ENCODE measurements at regions not wholly inside any gene's neighbourhood (a gene's known extent, or its start where the extent isn't known, plus 50 kb on each side); places are given as distances from the start of the nearest gene placed in this dataset.
"Not testable (repeated sequence)": the region's sequence is repeated elsewhere in the genome, so short reads cannot be mapped to it uniquely, and the experiment has no call there.

DNA sequence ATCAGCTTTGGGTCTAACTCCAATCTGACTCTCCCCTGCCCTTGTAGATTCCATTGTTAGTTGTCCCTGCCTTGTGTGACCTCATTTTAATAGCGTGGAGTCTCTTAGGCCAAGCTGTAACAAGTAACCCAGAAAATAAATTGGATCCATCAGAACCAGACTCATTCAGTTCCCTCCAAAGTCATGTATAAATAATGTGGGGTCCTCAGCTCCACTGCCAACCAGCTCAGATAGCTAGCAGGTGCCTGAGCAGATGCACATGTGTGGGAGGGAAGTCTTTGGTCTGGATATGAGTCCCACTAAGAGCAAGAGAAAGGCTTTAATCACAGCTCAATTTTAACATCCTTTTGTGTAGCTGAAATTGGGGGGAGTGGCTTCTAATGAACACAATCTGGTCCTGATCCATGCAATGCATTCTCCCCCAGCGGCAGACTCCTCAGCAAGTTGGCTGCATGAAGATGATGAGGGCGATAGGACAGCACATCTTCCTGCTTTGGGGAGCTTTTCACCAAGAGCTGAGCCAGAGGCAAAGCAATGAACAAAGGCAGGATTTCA lies 151.6 kb downstream of the ABCC12 start:
- no peak for DNase-seq (ENCODE audit: low read depth)

DNA sequence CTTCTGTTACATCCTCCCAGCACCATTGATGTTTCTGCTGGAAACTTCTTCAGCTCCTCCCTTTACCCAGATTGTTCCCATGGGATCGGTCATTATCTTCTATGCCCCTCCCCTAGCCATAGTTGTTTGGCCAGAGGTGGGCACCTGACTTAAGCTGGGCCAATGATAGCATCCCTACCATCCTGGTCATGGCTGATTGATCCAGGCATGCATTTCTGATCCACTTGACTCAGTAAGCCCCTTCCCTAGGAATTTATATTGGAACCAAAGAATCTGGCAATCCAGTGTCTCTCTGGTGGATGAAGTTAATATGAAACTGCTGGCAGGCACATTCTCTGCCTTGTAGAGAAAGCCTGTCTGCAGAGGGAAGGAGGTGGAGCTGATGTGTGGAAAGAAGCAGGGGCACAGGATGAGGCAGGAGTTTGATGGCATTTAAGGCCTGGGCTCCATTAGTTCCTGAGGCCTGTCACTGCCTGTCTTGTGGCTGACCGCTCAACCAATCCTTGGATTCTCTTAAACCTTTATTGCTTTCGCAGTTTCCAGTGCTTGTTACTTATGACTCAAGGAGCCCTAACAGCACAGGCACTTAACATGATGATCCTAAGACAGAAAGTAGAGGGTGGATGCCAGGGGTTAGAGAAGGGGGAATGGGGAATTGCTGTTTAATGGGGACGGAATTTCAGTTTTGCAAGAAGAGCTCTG lies 152.4 kb downstream of the ABCC12 start:
- DNase-seq (ENCODE audit: low read depth) = no peak

DNA sequence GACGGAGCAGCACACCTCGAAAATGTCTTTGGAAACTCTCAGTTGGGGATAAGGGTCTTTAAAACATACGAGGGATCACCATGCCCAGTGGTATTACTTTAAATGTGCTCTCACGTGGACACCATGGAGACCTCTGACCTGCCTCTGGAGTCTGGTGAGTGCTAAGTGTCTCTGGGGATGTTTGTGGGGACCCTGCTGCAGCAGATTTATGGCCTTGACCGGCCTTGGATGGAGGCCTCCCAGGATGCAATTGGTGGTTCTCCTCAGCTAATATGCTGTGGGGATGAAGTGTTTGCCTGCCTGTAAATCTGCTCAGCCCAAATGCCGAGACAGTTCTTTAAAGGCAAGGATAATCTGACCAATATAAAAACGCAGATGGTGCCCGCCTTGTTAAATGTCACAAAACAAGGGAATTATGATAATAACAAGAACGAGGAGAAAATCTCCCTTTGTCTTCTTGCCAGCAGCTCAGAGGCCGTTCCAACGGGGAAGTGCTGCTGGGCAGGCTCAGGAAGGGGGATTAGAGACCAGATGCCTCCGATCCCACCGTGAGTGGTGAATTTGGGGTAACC lies 154.4 kb downstream of the ABCC12 start:
- no peak for DNase-seq (ENCODE audit: low read depth)

GRCh38 chr16:48000622-48001021 lies 155.2 kb downstream of the ABCC12 start:
- no peak for DNase-seq (ENCODE audit: low read depth)

DNA sequence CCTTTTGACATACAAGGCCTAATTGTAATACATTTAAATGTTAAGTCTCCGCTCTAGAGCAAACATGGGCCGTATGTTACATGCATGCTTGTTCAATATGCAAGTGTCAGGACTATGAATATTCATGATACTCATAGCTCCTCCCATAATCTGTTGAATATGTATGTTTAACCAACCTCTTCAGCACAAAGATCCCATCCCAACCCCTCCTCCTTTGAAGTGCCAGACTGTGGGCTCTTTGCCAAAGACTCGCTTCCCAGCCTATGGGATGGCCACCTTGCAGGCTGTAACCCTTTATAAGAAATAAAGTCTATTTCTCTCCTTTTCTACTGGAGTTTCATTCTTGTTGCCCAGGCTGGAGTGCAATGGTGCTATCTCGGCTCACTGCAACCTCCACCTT lies 156.2 kb downstream of the ABCC12 start:
- DNase-seq (ENCODE audit: low read depth) = no peak

GRCh38 chr16:47995354-47995753 lies 160.4 kb downstream of the ABCC12 start:
- no peak for DNase-seq (ENCODE audit: low read depth)

DNA sequence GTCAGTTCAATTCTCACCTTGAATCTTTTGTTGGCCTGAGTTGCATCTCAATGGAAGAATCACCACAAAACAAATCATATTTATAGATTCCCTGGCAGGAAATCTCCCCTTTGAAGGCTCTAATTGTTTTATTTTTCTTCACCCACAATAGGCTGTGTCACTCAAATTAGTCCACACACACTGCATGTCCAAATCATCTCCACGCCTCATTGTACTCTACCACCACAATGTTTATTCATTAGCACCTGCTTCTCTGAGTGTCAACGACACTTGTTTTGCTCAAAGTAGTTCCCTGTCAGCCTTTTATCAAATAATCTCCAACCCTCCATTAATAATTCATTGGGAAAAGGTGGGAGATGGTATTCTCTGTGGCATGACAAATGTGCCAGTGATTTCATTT lies 164.3 kb downstream of the ABCC12 start:
- no peak for DNase-seq (ENCODE audit: low read depth)

GRCh38 chr16:47990676-47991075 lies 165.1 kb downstream of the ABCC12 start:
- no peak for DNase-seq (ENCODE audit: low read depth)

DNA sequence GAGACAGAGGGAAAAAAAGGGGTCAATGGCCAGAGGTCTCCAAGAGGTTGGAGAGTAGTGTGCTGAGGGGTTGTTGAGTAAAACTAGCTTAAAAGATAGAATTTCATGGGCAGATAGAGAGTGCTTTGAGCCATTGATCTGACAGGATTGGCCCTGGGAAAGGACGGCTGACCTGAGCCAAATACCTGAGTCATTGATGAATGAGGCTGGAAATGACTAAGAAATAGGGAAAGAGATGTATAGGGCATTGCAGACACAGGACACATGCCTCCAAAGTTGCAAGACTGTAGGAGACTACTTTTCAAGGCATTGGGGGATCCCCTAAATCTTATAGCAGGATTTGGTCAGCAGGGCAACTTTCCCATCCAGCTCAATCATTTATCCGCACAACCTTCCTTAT lies 168.7 kb downstream of the ABCC12 start:
- no peak for DNase-seq (ENCODE audit: low read depth)

DNA sequence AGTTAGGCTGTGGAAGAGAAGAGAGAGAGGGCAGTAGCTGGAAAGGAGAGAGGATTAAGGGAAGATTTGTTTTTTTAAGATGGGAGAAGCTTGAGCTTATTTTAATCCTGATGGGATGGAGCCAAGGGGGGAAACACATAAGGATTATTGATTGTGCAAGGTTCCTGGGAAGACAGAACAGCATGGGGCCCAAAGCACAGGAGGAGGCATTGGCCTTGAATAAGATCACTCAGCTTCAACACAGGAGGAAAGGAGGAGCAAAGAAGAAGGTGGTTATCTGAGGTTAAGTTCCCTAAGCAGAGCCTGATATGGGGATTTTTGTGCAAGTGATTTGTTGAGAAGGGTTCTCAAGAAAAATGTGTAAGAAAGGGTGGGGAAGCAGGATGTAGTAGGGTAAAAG lies 169.8 kb downstream of the ABCC12 start:
- no peak for DNase-seq (ENCODE audit: low read depth)

GRCh38 chr16:47984669-47985068 lies 171.1 kb downstream of the ABCC12 start:
- DNase-seq (ENCODE audit: low read depth) = no peak

GRCh38 chr16:47983999-47984580 lies 171.7 kb downstream of the ABCC12 start:
- no peak for DNase-seq (ENCODE audit: low read depth)

DNA sequence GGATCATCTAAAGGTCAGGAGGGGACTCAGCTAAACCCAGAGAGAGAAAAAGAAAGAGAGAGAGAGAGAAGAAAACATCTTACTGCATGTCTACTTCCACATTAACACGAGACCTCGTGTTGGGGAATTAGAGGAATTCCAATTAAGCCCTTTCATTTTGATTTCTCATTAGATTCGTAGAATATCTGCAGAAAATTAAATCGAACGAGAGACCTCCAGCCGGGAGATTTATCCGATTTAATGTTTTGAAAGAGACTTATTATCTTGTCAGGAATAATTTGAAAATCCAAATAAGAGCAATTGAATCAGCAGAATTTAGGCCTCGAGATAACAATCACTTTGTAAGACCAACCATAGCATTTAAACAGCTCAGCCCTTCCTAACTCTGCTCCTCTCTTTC lies 175.6 kb downstream of the ABCC12 start:
- no peak for DNase-seq (ENCODE audit: low read depth)

DNA sequence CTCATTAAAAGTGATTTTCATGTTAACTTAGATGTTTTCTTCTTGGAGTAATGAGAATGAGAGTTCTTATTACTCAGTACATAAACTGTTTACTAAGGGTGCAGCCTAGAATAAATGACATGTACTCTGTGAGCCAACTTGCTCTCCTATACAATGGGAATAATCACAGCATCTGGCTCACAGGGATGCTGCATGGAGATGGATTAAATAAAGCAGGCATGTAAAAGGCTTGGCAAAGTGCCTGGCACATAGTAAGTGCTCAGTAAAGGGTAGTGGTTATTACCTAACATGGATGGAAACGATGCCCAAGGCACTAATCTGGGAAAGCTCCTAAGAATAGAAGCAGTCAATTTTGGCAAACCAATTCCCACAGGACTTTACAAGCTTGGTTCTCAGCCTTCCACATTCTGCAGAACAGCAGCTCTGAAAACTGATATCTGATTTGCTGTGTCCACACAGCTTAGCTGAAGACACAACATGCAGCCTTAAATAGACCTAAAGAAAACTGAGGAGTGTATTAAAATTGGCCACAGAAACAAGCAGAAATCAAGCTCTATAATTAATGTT lies 176.1 kb downstream of the ABCC12 start:
- DNase-seq (ENCODE audit: low read depth) = no peak

DNA sequence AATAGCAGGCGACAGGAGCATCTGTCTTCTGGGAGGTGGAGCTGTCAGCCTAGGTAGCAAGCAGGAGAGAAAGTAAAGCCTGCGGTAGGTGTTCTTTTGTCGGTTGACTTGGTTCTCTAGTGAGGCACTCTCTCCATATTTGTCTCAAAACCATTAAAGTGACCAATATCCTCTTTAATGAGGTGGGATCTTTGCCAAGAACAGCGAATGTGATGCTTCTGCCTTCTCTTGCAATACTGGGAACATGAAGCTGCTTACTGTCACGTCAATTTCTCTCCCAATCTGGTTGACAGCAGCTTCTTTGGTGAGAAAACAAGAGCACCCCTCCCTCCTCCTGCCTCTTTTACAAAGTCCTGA lies 176.7 kb downstream of the ABCC12 start:
- DNase-seq (ENCODE audit: low read depth) = no peak

- DNase-seq (ENCODE audit: low read depth) = no peak
Measured at GRCh38 chr16:47978491-47979163, 177.2 kb downstream of the ABCC12 start.

GRCh38 chr16:47977802-47978201 lies 178.0 kb downstream of the ABCC12 start:
- no peak for DNase-seq (ENCODE audit: low read depth)

GRCh38 chr16:47976636-47977210 lies 179.1 kb downstream of the ABCC12 start:
- DNase-seq (ENCODE audit: low read depth) = no peak

DNA sequence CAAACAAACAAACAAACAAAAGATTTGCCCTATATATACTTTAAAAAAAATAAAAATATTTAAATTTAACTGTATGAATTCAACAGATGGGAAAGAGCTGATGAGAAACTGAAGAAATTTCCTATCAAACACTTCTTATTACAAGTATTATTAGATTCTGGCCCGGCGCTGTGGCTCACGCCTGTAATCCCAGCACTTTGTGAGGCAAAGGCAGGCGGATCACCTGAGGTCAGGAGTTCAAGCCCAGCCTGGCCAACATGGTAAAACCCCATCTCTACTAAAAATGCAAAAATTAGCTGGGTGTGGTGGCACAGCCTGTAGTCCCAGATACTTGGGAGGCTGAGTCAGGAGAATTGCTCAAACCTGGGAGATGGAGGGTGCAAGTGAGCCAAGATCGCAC lies 180.8 kb downstream of the ABCC12 start:
- DNase-seq (ENCODE audit: low read depth) = not testable (repeated sequence)

DNA sequence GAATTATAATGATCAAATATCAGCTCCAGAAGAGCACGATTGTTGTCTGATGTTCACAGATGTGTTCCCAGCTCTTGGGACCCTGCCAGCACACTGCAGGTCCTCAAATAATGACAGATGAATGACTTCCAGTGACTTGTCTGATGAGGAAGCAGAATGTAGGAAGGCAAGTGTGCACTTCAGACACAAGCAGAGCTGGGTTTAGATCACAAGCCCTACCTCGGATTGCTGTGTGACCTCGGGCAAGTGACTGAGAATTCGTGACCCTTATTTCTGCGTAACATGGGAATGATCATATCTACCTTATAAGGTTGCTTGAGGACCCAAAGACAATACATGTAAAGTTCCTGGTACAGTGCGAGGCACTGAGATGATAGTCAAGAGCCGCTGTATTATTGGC lies 182.2 kb downstream of the ABCC12 start:
- no peak for DNase-seq (ENCODE audit: low read depth)

GRCh38 chr16:47972246-47972985 lies 183.4 kb downstream of the ABCC12 start:
- DNase-seq (ENCODE audit: low read depth) = no peak
